ENCODE measurements at regions not wholly inside any gene's neighbourhood (a gene's known extent, or its start where the extent isn't known, plus 50 kb on each side); places are given as distances from the start of the nearest gene placed in this dataset.

- TF ChIP-seq NFXL1 (IDR thresholded peaks at IDR 0.05; ENCODE audit: borderline replicate concordance) (no peak), CTCF (IDR thresholded peaks at IDR 0.05 in 2 of 3, conservative IDR thresholded peaks at IDR 0.05 in 1 of 3; ENCODE audit: control insufficient read depth in 2 of 3, extremely low read depth in 1 of 3, insufficient read depth in 1 of 3, low read depth in 3 of 3, low read length in 3 of 3) (no peak), POLR2A (IDR thresholded peaks at IDR 0.05; ENCODE audit: low read depth, low read length) (no peak), ATF3 (IDR thresholded peaks at IDR 0.05; ENCODE audit: borderline replicate concordance, extremely low read depth, low read depth, low read length) (no peak), EP300 (IDR thresholded peaks at IDR 0.05; ENCODE audit: borderline replicate concordance in 1 of 2, control insufficient read depth in 1 of 2, low read depth in 2 of 2, low read length in 2 of 2) (no peak), CHD2 (IDR thresholded peaks at IDR 0.05; ENCODE audit: borderline replicate concordance, low read depth, low read length) (no peak), POLR2AphosphoS2 (IDR thresholded peaks at IDR 0.05; ENCODE audit: low read depth, low read length) (no peak), RAD21 (IDR thresholded peaks at IDR 0.05; ENCODE audit: insufficient read depth, low read depth, low read length) (no peak), MXI1 (IDR thresholded peaks at IDR 0.05; ENCODE audit: low read depth, low read length) (no peak), E4F1 (IDR thresholded peaks at IDR 0.05; ENCODE audit: borderline replicate concordance, partially characterized antibody) (no peak), CBX5 (IDR thresholded peaks at IDR 0.05; ENCODE audit: low read depth) (no peak), CBX3 (IDR thresholded peaks at IDR 0.05; ENCODE audit: borderline replicate concordance, low read depth) (no peak), SMAD5 (IDR thresholded peaks at IDR 0.05; ENCODE audit: low read depth) (no peak), TCF12 (IDR thresholded peaks at IDR 0.05; ENCODE audit: low read depth, low read length) (no peak)
These were observed 240.4 kb upstream of the MAGEB18 start for GRCh38 chrX:25897758-25898157.
